ENCODE measurements at regions not wholly inside any gene's neighbourhood (a gene's known extent, or its start where the extent isn't known, plus 50 kb on each side); places are given as distances from the start of the nearest gene placed in this dataset.

- Histone ChIP-seq H3K9me2 (no peaks in the 10 kb centered on the region), H3K27ac (ENCODE audit: low read depth in 2 of 2, low read length in 1 of 2) (no peak overlapping the region), H3K9ac (no peak overlapping the region), H3K4me2 (no peak overlapping the region), H3K79me2 (ENCODE audit: insufficient read depth) (no peaks in the 10 kb centered on the region), H2AFZ (ENCODE audit: low read depth) (no peak overlapping the region), H3K36me3 (replicated peaks in 1 of 2; ENCODE audit: control insufficient read depth in 1 of 2, insufficient read depth in 2 of 2, low read length in 1 of 2) (no peaks in the 10 kb centered on the region), H4K20me1 (ENCODE audit: insufficient read depth) (no peaks in the 10 kb centered on the region), H3K4me1 (ENCODE audit: control insufficient read depth in 1 of 2, insufficient read depth in 2 of 2, low read depth in 1 of 2, low read length in 1 of 2) (no peaks in the 10 kb centered on the region), H3K27me3 (ENCODE audit: insufficient read depth) (no peaks in the 10 kb centered on the region), H3K9me3 (no peaks in the 10 kb centered on the region), H3F3A (replicated peaks; ENCODE audit: insufficient read depth) (no peaks in the 10 kb centered on the region), H3K4me3 (ENCODE audit: low read depth in 2 of 2, low read length in 1 of 2) (no peak overlapping the region)
- ChIA-PET CTCF (no interaction called here), POLR2A (no interaction called here)
- DNase-seq: no peak
- WGBS (ENCODE audit: low lambda C conversion rate): 16% methylated on average over 2 of the region's 2 CpGs
- TF ChIP-seq USF2 (IDR thresholded peaks at IDR 0.05; ENCODE audit: borderline replicate concordance, low read depth, low read length): no peak
- no peak for TF ChIP-seq RFX5 (IDR thresholded peaks at IDR 0.05; ENCODE audit: low read length)
- TF ChIP-seq, protein P1, sequence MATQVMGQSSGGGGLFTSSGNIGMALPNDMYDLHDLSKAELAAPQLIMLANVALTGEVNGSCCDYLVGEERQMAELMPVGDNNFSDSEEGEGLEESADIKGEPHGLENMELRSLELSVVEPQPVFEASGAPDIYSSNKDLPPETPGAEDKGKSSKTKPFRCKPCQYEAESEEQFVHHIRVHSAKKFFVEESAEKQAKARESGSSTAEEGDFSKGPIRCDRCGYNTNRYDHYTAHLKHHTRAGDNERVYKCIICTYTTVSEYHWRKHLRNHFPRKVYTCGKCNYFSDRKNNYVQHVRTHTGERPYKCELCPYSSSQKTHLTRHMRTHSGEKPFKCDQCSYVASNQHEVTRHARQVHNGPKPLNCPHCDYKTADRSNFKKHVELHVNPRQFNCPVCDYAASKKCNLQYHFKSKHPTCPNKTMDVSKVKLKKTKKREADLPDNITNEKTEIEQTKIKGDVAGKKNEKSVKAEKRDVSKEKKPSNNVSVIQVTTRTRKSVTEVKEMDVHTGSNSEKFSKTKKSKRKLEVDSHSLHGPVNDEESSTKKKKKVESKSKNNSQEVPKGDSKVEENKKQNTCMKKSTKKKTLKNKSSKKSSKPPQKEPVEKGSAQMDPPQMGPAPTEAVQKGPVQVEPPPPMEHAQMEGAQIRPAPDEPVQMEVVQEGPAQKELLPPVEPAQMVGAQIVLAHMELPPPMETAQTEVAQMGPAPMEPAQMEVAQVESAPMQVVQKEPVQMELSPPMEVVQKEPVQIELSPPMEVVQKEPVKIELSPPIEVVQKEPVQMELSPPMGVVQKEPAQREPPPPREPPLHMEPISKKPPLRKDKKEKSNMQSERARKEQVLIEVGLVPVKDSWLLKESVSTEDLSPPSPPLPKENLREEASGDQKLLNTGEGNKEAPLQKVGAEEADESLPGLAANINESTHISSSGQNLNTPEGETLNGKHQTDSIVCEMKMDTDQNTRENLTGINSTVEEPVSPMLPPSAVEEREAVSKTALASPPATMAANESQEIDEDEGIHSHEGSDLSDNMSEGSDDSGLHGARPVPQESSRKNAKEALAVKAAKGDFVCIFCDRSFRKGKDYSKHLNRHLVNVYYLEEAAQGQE (IDR thresholded peaks at IDR 0.05; ENCODE audit: low read depth, low read length): no peak
- no peak for TF ChIP-seq ELF1 (IDR thresholded peaks at IDR 0.05)
- TF ChIP-seq MXI1 (IDR thresholded peaks at IDR 0.05; ENCODE audit: low read depth, low read length): no peak
- TF ChIP-seq EP300 (IDR thresholded peaks at IDR 0.05; ENCODE audit: borderline replicate concordance in 1 of 2, low read depth in 1 of 2, low read length in 1 of 2): no peak
- no peak for TF ChIP-seq SIN3A (IDR thresholded peaks at IDR 0.05; ENCODE audit: borderline replicate concordance, low read depth, low read length)
- TF ChIP-seq MEF2A (IDR thresholded peaks at IDR 0.05; ENCODE audit: borderline replicate concordance, low read depth): no peak
- no peak for TF ChIP-seq YY1 (IDR thresholded peaks at IDR 0.05; ENCODE audit: low read depth)
- TF ChIP-seq RXRA (IDR thresholded peaks at IDR 0.05; ENCODE audit: borderline replicate concordance, low read depth): no peak
- TF ChIP-seq TEAD4 (IDR thresholded peaks at IDR 0.05; ENCODE audit: borderline replicate concordance, insufficient read depth): no peak
- no peak for TF ChIP-seq EZH2phosphoT487 (IDR thresholded peaks at IDR 0.05; ENCODE audit: borderline replicate concordance, low read depth)
- TF ChIP-seq NRF1 (IDR thresholded peaks at IDR 0.05; ENCODE audit: low read depth, low read length): no peak
- TF ChIP-seq TAF1 (IDR thresholded peaks at IDR 0.05; ENCODE audit: borderline replicate concordance, low read depth, low read length): no peak
- TF ChIP-seq, protein P2, sequence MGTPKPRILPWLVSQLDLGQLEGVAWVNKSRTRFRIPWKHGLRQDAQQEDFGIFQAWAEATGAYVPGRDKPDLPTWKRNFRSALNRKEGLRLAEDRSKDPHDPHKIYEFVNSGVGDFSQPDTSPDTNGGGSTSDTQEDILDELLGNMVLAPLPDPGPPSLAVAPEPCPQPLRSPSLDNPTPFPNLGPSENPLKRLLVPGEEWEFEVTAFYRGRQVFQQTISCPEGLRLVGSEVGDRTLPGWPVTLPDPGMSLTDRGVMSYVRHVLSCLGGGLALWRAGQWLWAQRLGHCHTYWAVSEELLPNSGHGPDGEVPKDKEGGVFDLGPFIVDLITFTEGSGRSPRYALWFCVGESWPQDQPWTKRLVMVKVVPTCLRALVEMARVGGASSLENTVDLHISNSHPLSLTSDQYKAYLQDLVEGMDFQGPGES (IDR thresholded peaks at IDR 0.05; ENCODE audit: low read depth, low read length): no peak
- TF ChIP-seq, protein P3, sequence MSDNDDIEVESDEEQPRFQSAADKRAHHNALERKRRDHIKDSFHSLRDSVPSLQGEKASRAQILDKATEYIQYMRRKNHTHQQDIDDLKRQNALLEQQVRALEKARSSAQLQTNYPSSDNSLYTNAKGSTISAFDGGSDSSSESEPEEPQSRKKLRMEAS (IDR thresholded peaks at IDR 0.05; ENCODE audit: low read depth): no peak
- TF ChIP-seq RCOR1 (IDR thresholded peaks at IDR 0.05; ENCODE audit: low read length): no peak
Measured at GRCh38 chr16:61569028-61569427, 467.2 kb downstream of the CDH8 start.

All from SK-N-SH (cell line).